ENCODE measurements at regions not wholly inside any gene's neighbourhood (a gene's known extent, or its start where the extent isn't known, plus 50 kb on each side); places are given as distances from the start of the nearest gene placed in this dataset.

DNA sequence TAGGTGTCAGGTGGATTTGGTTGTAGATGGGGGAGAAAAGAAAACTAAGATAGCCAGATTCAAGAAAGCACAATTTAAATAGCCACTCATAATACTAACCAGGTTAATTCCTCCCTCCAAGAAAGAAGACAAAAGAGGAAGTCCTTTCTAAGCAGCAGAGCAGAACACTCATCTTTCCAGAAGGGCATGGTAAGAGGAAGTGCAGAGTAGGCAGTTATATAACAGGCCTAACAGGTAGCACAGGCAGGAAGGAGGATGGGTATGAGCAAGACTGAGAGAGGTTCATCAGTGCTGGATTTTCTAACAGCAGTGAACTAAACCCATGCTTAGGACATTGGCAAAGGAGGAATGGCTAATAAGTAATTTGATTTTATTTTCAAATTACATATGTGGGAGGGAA, 517.5 kb downstream of the PLPP3 start:
- DNase-seq (ENCODE audit: low read depth), result peak; percentile 1
- TF ChIP-seq, protein P1, sequence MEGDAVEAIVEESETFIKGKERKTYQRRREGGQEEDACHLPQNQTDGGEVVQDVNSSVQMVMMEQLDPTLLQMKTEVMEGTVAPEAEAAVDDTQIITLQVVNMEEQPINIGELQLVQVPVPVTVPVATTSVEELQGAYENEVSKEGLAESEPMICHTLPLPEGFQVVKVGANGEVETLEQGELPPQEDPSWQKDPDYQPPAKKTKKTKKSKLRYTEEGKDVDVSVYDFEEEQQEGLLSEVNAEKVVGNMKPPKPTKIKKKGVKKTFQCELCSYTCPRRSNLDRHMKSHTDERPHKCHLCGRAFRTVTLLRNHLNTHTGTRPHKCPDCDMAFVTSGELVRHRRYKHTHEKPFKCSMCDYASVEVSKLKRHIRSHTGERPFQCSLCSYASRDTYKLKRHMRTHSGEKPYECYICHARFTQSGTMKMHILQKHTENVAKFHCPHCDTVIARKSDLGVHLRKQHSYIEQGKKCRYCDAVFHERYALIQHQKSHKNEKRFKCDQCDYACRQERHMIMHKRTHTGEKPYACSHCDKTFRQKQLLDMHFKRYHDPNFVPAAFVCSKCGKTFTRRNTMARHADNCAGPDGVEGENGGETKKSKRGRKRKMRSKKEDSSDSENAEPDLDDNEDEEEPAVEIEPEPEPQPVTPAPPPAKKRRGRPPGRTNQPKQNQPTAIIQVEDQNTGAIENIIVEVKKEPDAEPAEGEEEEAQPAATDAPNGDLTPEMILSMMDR (IDR thresholded peaks at IDR 0.05; ENCODE audit: low read depth, low read length, missing control alignments), result no peak
- H3K4me3 ChIP-seq (ENCODE audit: low read depth, low read length), result no peak overlapping the region

GRCh38 chr1:56060906-56061305, 518.5 kb downstream of the PLPP3 start:
- TF ChIP-seq, protein P1 (IDR thresholded peaks at IDR 0.05; ENCODE audit: low read depth, low read length, missing control alignments), result no peak
- no peak for DNase-seq (ENCODE audit: low read depth)

DNA sequence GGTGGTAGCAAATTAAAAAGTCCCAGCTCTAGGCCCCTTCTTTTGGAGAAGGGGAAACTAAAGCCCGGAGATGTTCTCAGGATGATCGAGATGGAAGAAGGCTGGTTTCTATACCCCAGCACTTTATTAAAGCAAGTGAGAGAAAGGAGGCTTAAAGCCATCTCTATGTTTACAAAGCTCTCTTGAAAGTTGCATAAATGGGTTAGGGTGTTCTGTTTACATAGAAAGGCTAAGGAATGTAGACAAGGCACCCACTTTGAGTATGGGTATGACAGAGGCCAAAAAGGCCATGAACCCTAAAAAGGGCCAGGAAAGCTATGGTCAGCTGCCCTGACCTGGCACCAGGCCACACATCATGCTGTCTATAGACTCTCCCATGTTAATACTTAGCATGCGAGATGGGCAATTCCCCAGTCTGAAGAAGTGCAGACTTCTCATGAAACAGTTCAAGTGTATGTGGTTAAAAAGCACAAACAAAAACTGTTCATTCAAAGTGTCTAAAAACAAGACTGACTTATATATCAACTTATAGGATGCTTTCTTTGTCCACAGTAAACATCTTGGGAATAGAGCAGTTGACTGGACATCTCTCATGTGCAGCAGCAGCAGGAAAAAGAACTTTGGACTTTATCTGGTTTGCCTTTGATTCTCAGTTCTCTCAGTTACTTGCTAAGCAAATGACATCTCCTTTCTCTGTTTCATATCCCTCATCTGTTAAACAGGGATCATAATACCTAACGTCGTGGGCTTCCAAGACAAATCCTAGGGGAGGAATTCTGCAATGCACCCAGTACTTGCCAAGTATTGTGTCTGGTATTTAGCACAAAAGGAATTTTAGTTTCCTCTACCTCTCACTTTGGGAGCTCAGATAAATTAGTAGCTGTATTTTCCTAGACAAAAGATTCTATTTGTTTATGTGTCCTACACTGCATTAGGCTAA, 521.6 kb downstream of the PLPP3 start:
- no peak for DNase-seq (ENCODE audit: low read depth)
- H3K4me3 ChIP-seq (ENCODE audit: low read depth, low read length), result no peak overlapping the region
- TF ChIP-seq, protein P1 (IDR thresholded peaks at IDR 0.05; ENCODE audit: low read depth, low read length, missing control alignments), result no peak

More at GRCh38 chr1:56060906-56061305, 518.5 kb downstream of the PLPP3 start:
- no peak overlapping the region for H3K4me3 ChIP-seq (ENCODE audit: low read depth, low read length)

- TF ChIP-seq, protein P1 (IDR thresholded peaks at IDR 0.05; ENCODE audit: low read depth, low read length, missing control alignments), result no peak
- no peak for DNase-seq (ENCODE audit: low read depth)
- no peak overlapping the region for H3K4me3 ChIP-seq (ENCODE audit: low read depth, low read length)
Observed at GRCh38 chr1:56056438-56057287, 522.7 kb downstream of the PLPP3 start.

DNA sequence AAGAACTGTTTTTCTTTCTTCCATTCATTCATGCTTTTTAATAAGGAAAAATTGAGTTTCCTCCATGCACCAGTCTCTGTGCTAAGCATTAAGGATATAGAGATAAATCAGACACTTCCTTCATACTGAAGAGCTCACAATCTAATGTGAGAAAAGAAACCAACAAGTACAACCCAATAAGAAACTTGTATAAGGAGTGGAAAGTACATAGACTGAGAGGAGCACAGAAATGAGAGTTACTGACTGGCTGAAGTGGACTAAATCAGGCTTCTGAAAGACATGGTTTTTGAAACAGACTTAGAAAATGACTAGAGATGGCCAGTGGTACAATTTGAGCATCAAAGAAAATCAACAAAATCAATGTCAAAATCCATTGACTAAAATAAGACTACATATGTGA, 524.4 kb downstream of the PLPP3 start:
- no peak for DNase-seq (ENCODE audit: low read depth)
- H3K4me3 ChIP-seq (ENCODE audit: low read depth, low read length), result no peak overlapping the region
- TF ChIP-seq, protein P1 (IDR thresholded peaks at IDR 0.05; ENCODE audit: low read depth, low read length, missing control alignments), result no peak

- DNase-seq (ENCODE audit: low read depth), result no peak
- no peak overlapping the region for H3K4me3 ChIP-seq (ENCODE audit: low read depth, low read length)
- TF ChIP-seq, protein P1 (IDR thresholded peaks at IDR 0.05; ENCODE audit: low read depth, low read length, missing control alignments), result no peak
Observed at GRCh38 chr1:56052041-56052440, 527.3 kb downstream of the PLPP3 start.

Measured in GM12864 (cell line).